ENCODE measurements at regions not wholly inside any gene's neighbourhood (a gene's known extent, or its start where the extent isn't known, plus 50 kb on each side); places are given as distances from the start of the nearest gene placed in this dataset.
"Not testable (repeated sequence)": the region's sequence is repeated elsewhere in the genome, so short reads cannot be mapped to it uniquely, and the experiment has no call there.

- DNase-seq: peak; percentile 65
Measured at GRCh38 chr5:17401470-17402288, 96.4 kb upstream of the TAF11L2 start.

DNA sequence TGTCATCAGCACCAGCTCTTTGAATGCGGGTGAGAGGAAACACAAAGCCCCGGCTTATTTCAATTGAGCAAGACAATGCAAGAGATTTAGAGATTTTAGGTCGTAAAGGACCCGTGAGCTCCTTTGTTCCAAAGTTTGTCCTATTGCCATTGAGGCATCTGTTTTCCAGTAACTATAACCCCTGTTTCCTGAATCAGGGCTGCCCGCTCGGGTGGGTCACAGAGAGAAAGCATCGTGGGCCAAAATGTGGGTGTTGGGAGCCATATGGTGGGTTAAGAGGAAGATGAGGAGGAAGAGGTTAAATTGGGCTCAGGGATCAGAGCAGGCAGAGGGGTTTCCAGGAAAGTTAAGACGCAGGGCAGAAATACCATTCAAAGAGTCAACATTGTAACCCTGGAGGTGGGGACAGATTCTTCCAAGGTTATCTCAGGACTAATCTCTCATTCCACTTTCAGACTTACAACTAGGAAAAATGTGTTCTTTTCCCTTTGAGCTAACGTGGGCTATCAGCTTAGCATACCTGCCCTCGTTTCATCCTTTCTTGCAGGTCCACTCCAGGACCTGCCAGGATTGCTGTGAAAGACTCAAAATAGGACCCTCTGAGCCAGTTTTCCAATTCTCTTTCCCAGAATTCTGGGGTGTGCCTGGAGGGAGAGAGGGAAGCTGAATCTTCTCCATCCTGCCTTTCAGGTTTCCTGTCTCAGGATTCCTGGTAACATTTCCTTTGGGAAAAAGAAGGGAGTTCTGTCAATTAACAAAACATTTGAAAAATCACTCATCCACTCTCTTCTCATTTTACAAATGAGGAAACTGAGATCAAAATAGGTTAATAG is 95.5 kb upstream of the TAF11L2 start:
- DNase-seq: no peak

DNA sequence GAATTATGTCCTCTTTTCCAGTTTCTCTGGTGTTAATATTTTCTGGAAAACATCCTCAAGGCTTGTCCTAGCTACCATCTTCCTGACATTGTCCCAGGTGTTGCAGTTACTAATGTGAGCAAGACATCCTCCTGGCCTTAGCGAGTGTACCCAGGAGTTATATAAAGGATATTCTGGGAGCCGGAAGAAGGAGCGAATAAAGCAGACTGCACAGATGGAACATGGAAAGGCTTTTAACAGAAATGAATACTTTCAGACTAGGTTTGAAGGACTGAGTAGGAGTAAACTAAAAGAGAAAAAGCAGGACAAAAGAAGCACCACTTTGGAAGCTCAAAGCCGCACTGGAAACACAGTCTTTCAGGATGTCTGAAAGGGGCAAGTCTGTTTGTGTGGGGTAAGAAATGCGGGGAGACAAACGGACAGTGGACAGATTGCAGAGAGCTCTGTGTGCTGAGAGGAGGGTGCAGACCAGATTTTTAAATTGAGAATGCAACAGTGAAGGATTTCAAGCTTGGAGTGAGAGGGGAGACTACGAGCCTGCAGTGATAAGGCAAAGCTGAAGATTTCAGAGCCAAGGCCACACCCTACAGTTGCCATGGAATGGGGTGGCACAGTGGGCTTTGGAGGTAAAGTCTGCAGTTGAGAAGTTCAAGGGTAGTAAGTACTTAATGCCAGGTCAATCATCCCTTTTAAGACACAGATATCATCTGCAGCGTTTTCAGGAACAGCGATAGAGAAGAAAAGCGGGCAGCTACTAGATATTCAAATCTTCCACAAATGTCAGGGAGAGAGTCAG is 94.1 kb upstream of the TAF11L2 start:
- DNase-seq: no peak

DNA sequence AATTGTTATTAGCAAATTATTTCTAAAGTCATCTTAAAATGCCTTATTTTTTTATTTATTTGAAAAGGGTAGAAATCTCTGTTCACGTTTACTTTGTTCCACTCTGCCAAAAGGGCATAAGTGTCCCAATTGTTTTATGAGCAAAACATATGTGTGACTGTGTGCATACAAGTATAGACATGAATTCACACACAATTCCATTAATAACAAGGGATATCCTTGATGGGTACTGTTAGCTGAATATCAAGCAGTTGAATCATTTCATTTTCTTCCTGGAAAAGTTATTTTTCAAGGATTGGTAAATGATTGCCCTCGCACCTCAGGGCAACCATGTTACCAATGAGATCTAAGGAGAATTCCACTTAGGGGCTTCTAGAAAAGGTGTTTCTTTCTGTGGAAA is 92.1 kb upstream of the TAF11L2 start:
- no peak for DNase-seq

- DNase-seq: no peak
Measured at GRCh38 chr5:17406423-17406838, 91.6 kb upstream of the TAF11L2 start.

DNA sequence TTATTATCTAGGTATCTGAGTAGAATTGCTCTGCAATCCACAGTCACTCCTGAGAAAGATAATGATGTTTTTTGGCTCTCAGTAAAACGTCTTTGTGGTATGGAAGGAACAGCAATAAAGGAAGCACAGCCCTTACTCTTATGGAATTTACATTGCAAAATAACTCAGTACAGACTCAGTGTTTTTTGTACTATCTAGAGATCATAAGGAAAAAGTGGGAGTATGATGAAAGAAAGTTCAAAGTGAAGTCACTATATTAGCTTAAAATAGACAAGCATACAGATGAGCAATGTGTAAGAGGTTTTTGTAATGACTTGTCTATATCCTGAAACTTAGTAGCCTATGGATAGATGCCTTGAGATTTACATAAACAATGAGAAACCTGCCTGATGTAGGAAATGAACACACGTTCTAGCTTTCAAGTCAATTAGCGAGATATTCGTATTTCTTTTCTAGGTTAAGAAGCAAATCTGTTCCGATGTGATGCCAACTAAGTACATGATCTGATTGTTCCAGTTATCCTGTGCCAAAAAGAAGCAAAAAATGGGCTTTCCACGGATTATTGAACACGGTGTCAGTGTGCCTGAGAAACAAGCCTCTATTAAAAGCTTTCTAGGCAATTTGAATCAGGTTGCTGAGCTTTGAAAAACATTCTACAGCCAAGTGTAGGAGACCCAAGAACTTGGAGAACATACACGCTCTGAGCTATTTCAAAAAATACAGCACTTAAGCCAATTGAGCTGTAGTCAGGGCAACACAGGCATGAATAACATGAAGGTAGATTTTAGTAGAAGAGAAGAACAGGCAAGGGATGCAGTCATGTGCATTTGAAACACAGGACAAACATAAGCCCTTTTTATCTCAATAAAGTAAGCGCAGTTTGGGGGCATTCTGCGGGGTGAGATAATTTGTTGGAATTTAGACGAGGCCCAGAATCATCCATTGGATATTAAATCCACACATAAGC is 86.3 kb upstream of the TAF11L2 start:
- DNase-seq: no peak

GRCh38 chr5:17412760-17413671 is 85.0 kb upstream of the TAF11L2 start:
- peak; percentile 33 for DNase-seq

- DNase-seq: no peak
Measured at GRCh38 chr5:17413691-17414090, 84.3 kb upstream of the TAF11L2 start.

DNA sequence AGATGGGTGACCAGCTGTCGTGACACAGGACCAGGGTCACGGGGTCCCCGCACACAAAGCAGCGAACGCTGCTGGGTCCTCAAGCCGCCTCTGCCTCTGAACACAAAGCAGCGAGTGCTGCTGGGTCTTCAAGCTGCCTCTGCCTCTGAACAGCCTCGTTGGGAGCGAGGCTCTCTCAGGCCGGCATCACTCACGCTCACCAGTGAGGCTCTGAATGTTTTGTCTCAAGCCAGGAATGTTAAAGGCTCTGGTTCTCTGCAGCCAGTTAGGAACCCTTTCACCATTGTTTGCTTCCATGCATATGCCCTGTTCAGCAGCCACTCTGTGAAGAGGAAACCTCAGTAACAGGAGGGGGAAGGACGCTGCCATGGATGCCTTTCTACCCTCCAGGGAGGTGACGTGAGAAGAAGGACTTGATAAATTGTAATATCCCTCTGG is 82.7 kb upstream of the TAF11L2 start:
- DNase-seq: no peak

DNA sequence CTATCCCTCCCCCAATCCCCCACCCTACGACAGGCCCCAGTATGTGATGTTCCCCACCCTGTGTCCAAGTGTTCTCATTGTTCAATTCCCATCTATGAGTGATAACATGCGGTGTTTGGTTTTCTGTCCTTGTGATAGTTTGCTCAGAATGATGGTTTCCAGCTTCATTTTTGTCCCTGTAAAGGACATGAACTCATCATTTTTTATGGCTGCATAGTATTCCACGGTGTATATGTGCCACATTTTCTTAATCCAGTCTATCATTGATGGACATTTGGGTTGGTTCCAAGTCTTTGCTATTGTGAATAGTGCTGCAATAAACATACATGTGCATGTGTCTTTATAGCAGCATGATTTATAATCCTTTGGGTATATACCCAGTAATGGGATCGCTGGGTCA is 81.7 kb upstream of the TAF11L2 start:
- DNase-seq: not testable (repeated sequence)

DNA sequence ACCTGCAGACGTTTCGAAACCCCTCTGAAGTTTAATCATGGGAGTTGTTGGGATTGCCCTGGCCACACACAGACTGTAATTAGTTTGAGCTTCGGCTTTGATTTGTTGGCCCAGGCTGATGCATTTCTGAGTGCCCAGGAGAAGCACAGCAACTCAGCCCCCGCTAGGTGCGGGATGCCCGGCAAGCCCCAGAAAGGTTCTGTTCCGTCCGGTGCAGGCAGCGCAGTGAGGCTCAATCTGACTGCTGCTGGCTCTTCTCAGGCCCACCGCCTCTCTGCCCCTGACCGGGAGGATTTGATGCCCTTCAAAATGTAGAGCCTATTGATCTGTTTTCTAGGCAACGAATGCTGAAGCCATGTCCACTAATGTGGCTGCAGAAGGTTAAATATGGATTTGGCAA is 73.4 kb upstream of the TAF11L2 start:
- no peak for DNase-seq

DNA sequence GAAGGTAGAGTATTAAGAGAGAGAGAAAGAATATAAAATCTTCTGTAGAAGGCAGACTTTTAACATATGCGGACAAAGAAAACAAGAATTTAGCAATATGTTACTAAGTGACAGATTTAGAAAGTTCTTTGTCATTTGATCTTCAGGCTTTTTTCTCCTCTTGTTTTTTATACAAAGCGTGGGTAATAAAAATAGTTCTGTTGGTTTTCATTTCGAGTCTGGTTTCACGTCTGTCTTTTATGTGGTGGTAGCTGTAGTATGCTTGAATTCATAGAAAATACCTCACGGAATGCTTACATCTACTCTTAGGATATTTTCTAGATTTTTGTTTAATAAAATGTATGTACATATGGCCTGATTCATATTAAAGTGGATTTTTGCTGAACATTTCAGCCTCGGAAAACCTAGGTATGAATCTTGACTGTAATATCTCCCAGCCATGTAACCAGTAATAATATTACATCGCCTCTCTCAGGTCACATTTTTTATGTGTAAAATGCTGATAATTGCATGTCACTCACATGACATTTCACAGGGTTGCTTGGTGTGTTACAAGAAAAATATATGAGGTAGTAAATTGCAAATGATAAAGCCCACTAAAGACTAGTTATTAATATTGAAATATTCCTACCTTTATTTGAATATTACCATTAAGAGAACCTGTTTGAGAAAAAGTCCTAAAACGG is 72.5 kb upstream of the TAF11L2 start:
- no peak for DNase-seq

DNA sequence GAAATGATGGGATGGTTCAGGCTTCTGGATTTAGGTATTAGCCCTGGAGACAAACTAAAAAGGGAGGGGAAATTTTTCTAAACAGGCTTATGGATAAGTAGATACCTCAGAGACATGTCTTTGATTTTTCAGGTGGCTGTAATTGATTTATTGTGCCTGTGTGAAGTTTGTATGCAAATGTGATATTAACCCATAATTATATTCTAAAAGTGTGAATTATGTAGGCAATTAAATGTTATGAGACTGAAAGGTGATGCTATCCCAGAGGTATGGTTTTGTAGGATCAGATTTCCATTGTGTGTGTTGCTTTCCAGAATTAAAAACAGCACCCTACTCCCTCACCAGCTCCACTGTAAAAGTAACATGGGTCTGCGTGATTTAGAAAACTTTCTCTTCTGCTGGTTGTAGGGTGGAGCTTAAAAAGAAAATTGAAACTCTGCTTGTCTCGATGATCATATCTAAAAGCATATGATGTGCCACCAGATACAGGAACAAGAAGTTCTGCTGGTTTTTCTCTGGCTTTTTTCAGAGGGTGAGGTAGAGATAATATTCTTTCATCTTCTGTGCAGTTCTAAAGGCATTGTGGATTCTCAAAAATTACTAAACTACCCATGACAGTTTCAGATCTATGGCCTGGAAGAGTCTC is 71.8 kb upstream of the TAF11L2 start:
- peak; percentile 84 for DNase-seq

DNA sequence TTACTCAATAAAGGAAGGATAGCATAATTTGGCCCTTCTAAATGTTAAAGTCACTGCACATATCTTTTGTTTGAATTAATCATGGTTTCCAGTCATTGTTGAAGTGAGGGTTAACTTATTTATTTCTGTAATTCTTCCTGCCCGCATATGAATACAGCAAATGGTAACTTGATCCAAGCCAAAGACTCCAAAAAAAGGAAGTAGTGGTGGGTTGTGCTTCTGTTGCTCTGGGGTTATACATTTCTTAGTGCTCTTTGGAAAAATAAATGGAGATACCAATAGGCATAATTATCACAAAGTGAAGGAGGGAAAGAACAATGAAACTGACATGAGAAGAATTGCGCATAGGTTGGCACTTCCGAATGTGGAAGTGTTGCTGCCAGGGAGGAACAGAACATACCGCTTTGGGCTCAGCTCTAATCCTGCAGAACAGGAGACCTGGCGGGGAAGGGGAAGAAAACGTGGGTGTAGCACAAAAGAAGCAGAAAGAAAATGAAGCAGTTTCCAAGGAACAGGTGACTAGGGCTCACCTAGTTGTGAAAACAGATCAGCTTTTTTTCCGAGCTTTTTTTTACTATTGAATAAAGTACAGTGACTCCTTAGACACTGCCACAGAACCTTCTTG is 69.7 kb upstream of the TAF11L2 start:
- DNase-seq: no peak

DNA sequence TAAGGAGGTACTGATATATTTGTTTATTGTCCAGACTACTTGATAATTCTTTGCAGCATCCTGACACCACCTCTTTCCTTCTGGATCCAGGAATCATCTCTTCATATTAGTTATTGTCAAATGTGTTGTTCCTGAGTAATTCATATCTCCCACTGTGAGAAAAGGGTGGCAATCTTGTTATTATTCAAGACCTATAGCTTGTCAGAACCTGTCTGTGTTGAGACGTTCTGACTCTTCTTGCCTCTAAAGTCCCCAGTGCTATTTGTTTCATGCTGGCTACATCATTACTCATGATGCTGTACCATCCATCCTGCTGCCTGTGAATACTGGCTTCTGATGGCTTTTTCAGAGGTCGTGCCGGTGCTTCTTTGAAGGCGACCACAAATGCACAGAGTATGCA is 68.7 kb upstream of the TAF11L2 start:
- DNase-seq: no peak

DNA sequence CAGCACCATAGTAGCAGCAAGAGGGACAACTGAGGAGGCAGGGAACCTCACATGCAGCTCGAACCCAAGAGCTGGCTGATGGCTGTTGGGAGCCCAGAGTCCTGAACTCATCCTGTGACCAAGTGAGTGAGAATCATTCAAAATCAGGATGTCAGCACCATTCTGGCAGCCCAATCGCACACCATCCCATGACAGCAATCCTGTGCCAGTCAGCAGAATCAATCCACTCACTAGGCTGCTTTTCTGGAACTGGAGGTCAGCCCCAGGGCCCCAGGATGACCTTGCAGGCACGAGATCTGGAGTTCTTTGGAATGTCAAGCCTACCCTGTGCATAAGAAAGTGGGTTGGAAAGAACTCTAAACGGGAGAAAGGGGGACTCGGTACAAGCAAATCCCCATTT is 67.8 kb upstream of the TAF11L2 start:
- DNase-seq: no peak

- DNase-seq: no peak
Measured at GRCh38 chr5:17431272-17432050, 66.6 kb upstream of the TAF11L2 start.

DNA sequence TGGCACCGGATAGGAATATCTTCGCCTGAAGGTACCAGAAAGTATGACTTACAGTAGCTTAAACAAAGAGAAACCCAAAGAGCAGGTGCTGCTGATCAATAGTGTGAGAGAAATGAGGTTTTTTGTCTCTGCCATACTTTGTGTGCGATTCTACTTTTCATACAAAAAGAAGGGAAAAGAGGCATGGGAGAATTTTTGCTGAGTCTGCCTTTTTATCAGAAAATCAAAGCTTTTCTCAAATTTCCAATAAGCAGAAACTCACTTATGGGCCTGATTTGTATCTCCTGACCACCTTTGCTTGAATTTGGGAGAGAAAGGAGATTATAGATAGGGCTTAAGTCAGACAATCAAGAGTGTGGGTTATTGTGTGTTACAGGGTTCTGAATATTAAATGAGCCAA is 65.5 kb upstream of the TAF11L2 start:
- DNase-seq: no peak

DNA sequence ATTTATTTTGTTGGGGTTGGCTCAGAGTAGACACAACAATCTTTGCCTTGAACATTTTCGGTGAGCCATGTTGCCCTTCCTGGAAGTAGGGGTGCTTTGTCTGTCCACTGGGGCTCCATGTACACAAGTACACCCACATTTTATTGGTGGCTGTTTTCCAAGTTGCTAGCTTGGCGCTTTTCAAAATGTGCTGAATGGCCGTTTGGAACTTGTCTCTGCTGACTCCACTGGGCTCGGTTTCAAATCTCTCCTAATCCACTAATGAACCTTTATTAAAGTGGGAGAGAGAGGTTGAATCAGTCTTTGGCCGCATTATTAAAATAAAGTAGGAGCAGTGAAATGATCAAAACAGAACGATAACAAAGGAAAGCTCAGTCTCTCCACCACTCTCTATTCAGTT is 64.6 kb upstream of the TAF11L2 start:
- no peak for DNase-seq

Data from NCI-H748 treated with DMSO at 0.1 percent for 48 hours (cell line).